SH-SY5Y (cell line): ENCODE measurements at regions not wholly inside any gene's neighbourhood (a gene's known extent, or its start where the extent isn't known, plus 50 kb on each side); places are given as distances from the start of the nearest gene placed in this dataset.

ENCODE experiments used
- GATA2 ChIP-seq: IDR thresholded peaks from 2 replicates; pipeline ENCODE4 v1.6.1; 2011; ENCODE audit warnings: mild to moderate bottlenecking, low read depth, low read length
- GATA3 ChIP-seq: IDR thresholded peaks from 2 replicates; pipeline ENCODE4 v1.6.1; 2011; ENCODE audit warnings: low read depth, mild to moderate bottlenecking, low read length, moderate library complexity

DNA sequence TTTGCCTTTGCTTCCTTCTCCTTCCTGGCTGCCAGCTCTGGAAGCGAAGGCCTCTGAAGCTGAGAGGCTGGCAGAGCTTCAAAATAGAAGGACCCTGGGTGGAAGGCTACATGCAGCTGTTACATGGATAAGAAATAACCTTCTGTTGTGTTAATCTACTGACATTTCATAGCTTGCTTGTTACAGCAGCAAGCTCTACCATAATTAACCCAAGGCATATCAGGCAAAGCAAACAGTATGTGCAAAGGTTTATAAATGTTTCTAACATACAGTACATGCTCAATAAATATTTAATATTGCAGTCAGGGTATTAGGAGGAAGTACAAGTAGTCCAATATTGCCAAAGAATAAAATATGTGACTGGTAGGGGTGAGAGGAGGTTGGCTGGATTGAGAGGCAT lies 55.6 kb upstream of the MKLN1 start:
- TF ChIP-seq GATA2 (no peak), GATA3 (no peak)
